ENCODE measurements at regions not wholly inside any gene's neighbourhood (a gene's known extent, or its start where the extent isn't known, plus 50 kb on each side); places are given as distances from the start of the nearest gene placed in this dataset.

- TF ChIP-seq, protein P1, sequence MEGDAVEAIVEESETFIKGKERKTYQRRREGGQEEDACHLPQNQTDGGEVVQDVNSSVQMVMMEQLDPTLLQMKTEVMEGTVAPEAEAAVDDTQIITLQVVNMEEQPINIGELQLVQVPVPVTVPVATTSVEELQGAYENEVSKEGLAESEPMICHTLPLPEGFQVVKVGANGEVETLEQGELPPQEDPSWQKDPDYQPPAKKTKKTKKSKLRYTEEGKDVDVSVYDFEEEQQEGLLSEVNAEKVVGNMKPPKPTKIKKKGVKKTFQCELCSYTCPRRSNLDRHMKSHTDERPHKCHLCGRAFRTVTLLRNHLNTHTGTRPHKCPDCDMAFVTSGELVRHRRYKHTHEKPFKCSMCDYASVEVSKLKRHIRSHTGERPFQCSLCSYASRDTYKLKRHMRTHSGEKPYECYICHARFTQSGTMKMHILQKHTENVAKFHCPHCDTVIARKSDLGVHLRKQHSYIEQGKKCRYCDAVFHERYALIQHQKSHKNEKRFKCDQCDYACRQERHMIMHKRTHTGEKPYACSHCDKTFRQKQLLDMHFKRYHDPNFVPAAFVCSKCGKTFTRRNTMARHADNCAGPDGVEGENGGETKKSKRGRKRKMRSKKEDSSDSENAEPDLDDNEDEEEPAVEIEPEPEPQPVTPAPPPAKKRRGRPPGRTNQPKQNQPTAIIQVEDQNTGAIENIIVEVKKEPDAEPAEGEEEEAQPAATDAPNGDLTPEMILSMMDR (IDR thresholded peaks at IDR 0.05), result no peak
- TF ChIP-seq POLR2A (IDR thresholded peaks at IDR 0.05), result no peak
Measured at GRCh38 chr5:57932761-57933160, 450.1 kb upstream of the ACTBL2 start.
